Endothelial cell of umbilical vein (primary cell): ENCODE measurements at regions not wholly inside any gene's neighbourhood (a gene's known extent, or its start where the extent isn't known, plus 50 kb on each side); places are given as distances from the start of the nearest gene placed in this dataset.

Experiments
- BruUV-seq: library from RNA; stranded (reverse); fragments of 400-500 nt; replicated peaks from 2 replicates; lab custom pipeline; 2021; lab: Mats Ljungman, UMichigan
- CTCF ChIA-PET: fragments of 300-600, 350-600 bp; sonication (Branson Sonifier 250); formaldehyde crosslinking; loops from one replicate; lab custom pipeline; 2021; ENCODE audit warnings: antibody characterized with exemption, inconsistent platforms; lab: Charles Lee
- POLR2A ChIA-PET: fragments of 300-600, 350-600 bp; sonication (Branson Sonifier 250); formaldehyde crosslinking; loops from one replicate; lab custom pipeline; 2021; ENCODE audit warnings: antibody characterized with exemption, inconsistent platforms; lab: Charles Lee
- DNase-seq: peaks from one replicate; pipeline ENCODE4 v3.0.0-alpha.2; 2011; ENCODE audit warnings: low read depth, low spot score
- FAIRE-seq: peaks from 2 replicates; lab custom pipeline; 2011; peaks lifted over from hg19 to GRCh38; lab: Jason Lieb, UNC
- H2AFZ ChIP-seq: 2 replicates; pipeline ENCODE4 v1.6.0; 2012; ENCODE audit warnings: low read depth, low read length, control low read depth, inconsistent platforms
- H3K27ac ChIP-seq: 2 replicates; pipeline ENCODE4 v1.5.1; 2011; ENCODE audit warnings: low read depth, mild to moderate bottlenecking, control low read depth, low read length, moderate library complexity; ENCODE audit not compliant: insufficient read depth
- H3K27me3 ChIP-seq, 2 experiments: 2 replicates each; pipeline versions ENCODE4 v1.6.0 to v1.6.1; 2011; ENCODE audit warnings: low read length in 2 of 2, mixed read lengths in 1 of 2; ENCODE audit not compliant: control insufficient read depth in 2 of 2, insufficient read depth in 2 of 2
- H3K36me3 ChIP-seq, 2 experiments: 2 replicates in 1 of 2; 3 replicates in 1 of 2; pipeline ENCODE4 v1.5.1; 2011; ENCODE audit warnings: low read length in 2 of 2, mild to moderate bottlenecking in 1 of 2, moderate library complexity in 1 of 2; ENCODE audit not compliant: control insufficient read depth in 2 of 2, insufficient read depth in 2 of 2; ENCODE audit errors: extremely low read depth in 1 of 2
- H3K4me1 ChIP-seq: 3 replicates; pipeline ENCODE4 v1.5.1; 2011; ENCODE audit warnings: mild to moderate bottlenecking, low read length; ENCODE audit not compliant: control insufficient read depth, insufficient read depth; ENCODE audit errors: extremely low read depth
- H3K4me2 ChIP-seq: 2 replicates; pipeline ENCODE4 v1.6.1; 2011; ENCODE audit warnings: low read length, control low read depth, mixed read lengths; ENCODE audit not compliant: insufficient read depth
- H3K4me3 ChIP-seq, 3 experiments: fragments of 200-600 bp in 1 of 3; sonication (generic), shearing (Covaris generic) in 1 of 3; replicated peaks in 1 of 3; 2 replicates each; pipeline ENCODE4 v1.5.1; 2011 to 2016; ENCODE audit warnings: control low read depth in 3 of 3, low read length in 3 of 3, mild to moderate bottlenecking in 2 of 3, inconsistent platforms in 1 of 3, low read depth in 1 of 3, moderate library complexity in 1 of 3; ENCODE audit not compliant: insufficient read depth in 1 of 3
- H3K79me2 ChIP-seq: 2 replicates; pipeline ENCODE4 v1.6.0; 2012; ENCODE audit warnings: low read length, inconsistent platforms; ENCODE audit not compliant: control insufficient read depth, insufficient read depth
- H3K9ac ChIP-seq: replicated peaks from 2 replicates; pipeline ENCODE3; 2011; ENCODE audit warnings: low read length, control low read depth; ENCODE audit not compliant: insufficient read depth; ENCODE audit errors: extremely low read depth
- H3K9me1 ChIP-seq: replicated peaks from 3 replicates; pipeline ENCODE4 v1.6.0; 2011; ENCODE audit warnings: mild to moderate bottlenecking, low read length; ENCODE audit not compliant: control insufficient read depth, insufficient read depth; ENCODE audit errors: extremely low read depth
- H3K9me3 ChIP-seq: replicated peaks from 2 replicates; pipeline ENCODE4 v1.5.1; 2012; ENCODE audit warnings: low read length, inconsistent platforms; ENCODE audit not compliant: control insufficient read depth, insufficient read depth
- H4K20me1 ChIP-seq: replicated peaks from 2 replicates; pipeline ENCODE3; 2011; ENCODE audit warnings: mild to moderate bottlenecking, low read length; ENCODE audit not compliant: control insufficient read depth, insufficient read depth; ENCODE audit errors: extremely low read depth
- EZH2 ChIP-seq: IDR thresholded peaks from 2 replicates; pipeline ENCODE4 v1.6.1; 2012; ENCODE audit warnings: borderline replicate concordance, low read depth, mild to moderate bottlenecking, moderate library complexity, low read length, inconsistent platforms; ENCODE audit not compliant: severe bottlenecking
- FOS ChIP-seq: IDR thresholded peaks from 2 replicates; pipeline ENCODE4 v1.6.1; 2011; ENCODE audit warnings: mild to moderate bottlenecking, low read length, moderate library complexity, borderline replicate concordance; ENCODE audit not compliant: insufficient read depth
- GATA2 ChIP-seq: IDR thresholded peaks from 2 replicates; pipeline ENCODE4 v1.7.0; 2011; ENCODE audit warnings: low read depth, mild to moderate bottlenecking, moderate library complexity, mixed read lengths, low read length; ENCODE audit not compliant: insufficient read length, insufficient read depth
- JUN ChIP-seq: IDR thresholded peaks from 2 replicates; pipeline ENCODE4 v1.6.1; 2011; ENCODE audit warnings: borderline replicate concordance, low read depth; ENCODE audit not compliant: insufficient read length, insufficient read depth
- MYC ChIP-seq: IDR thresholded peaks from one replicate; pipeline ENCODE4 v1.6.1; 2011; ENCODE audit warnings: mild to moderate bottlenecking, low read depth, low read length
- POLR2A ChIP-seq: IDR thresholded peaks from 2 replicates; pipeline ENCODE4 v1.6.1; 2012; ENCODE audit warnings: low read depth, mild to moderate bottlenecking, control low read depth, low read length
- POLR2AphosphoS5 ChIP-seq: IDR thresholded peaks from 2 replicates; pipeline ENCODE4 v1.6.1; 2012; ENCODE audit warnings: low read depth, mild to moderate bottlenecking, control low read depth, low read length, moderate library complexity; ENCODE audit not compliant: insufficient read depth
- dilution Hi-C: fragments of 300-500 bp; cut with MboI; formaldehyde crosslinking; loops from one replicate; pipeline ENCODE4 v1.15.0; 2019; ENCODE audit warnings: low sequenced_read_pairs; ENCODE audit not compliant: extremely low pct_ligation_motif_present
- intact Hi-C: fragments of 100-400 bp; cut with micrococcal nuclease; formaldehyde crosslinking; loops from one replicate; pipeline ENCODE4 v1.10.0; 2022
- TF ChIP-seq, protein P1 (sequence below), 2 donors: IDR thresholded peaks; 1 replicate in 1 of 2; 2 replicates in 1 of 2; pipeline ENCODE4 v1.5.1; 2011; ENCODE audit warnings: low read length in 2 of 2, mild to moderate bottlenecking in 2 of 2, moderate library complexity in 2 of 2, control low read depth in 1 of 2, inconsistent platforms in 1 of 2, low read depth in 1 of 2; ENCODE audit not compliant: insufficient read depth in 1 of 2; ENCODE audit errors: extremely low read depth in 1 of 2
- TF ChIP-seq, protein P2 (sequence below): IDR thresholded peaks from 2 replicates; pipeline ENCODE4 v1.6.1; 2011; ENCODE audit not compliant: insufficient read depth, insufficient read length

GRCh38 chr10:110446954-110447608 is 50.6 kb upstream of the DUSP5 start:
- no peaks in the 10 kb centered on the region for H3K27me3 ChIP-seq
- peak overlapping the region; percentile 20 for H3K4me2 ChIP-seq
- peak; percentile 96 for FAIRE-seq
- no peak for TF ChIP-seq POLR2A
- TF ChIP-seq POLR2AphosphoS5 = peak; percentile 76
- TF ChIP-seq JUN = peak; percentile 76
- peak; percentile 85 for TF ChIP-seq FOS
- TF ChIP-seq, protein P1, sequence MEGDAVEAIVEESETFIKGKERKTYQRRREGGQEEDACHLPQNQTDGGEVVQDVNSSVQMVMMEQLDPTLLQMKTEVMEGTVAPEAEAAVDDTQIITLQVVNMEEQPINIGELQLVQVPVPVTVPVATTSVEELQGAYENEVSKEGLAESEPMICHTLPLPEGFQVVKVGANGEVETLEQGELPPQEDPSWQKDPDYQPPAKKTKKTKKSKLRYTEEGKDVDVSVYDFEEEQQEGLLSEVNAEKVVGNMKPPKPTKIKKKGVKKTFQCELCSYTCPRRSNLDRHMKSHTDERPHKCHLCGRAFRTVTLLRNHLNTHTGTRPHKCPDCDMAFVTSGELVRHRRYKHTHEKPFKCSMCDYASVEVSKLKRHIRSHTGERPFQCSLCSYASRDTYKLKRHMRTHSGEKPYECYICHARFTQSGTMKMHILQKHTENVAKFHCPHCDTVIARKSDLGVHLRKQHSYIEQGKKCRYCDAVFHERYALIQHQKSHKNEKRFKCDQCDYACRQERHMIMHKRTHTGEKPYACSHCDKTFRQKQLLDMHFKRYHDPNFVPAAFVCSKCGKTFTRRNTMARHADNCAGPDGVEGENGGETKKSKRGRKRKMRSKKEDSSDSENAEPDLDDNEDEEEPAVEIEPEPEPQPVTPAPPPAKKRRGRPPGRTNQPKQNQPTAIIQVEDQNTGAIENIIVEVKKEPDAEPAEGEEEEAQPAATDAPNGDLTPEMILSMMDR (IDR thresholded peaks at IDR 0.05; ENCODE audit: extremely low read depth in 1 of 2, insufficient read depth in 1 of 2, low read depth in 1 of 2, low read length in 2 of 2) = no peak
- peak; percentile 67 for TF ChIP-seq GATA2
- TF ChIP-seq, protein P2, sequence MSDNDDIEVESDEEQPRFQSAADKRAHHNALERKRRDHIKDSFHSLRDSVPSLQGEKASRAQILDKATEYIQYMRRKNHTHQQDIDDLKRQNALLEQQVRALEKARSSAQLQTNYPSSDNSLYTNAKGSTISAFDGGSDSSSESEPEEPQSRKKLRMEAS = no peak
- TF ChIP-seq EZH2 = no peak
- TF ChIP-seq MYC = no peak
- peaks cover 17% of the 10 kb centered on the region for H3K4me1 ChIP-seq
- peak overlapping the region; percentile 68 for H2AFZ ChIP-seq
- no peaks in the 10 kb centered on the region for H4K20me1 ChIP-seq
- H3K79me2 ChIP-seq = no peaks in the 10 kb centered on the region
- no peak overlapping the region for H3K4me3 ChIP-seq
- BruUV-seq = TSS peak; percentile 25
- peak overlapping the region; percentile 7 for H3K9ac ChIP-seq
- ChIA-PET CTCF (interaction anchor here (0.7 to 2.3 kb wide), 10 partner anchors 9 to 100 kb away, joined by 3 to 10 read pairs (median 4); no protein-coding TSS in a partner anchor), POLR2A (no interaction called here)
- no peaks in the 10 kb centered on the region for H3K9me3 ChIP-seq
- H3K27ac ChIP-seq = peak overlapping the region; percentile 74
- H3K9me1 ChIP-seq = no peaks in the 10 kb centered on the region
- no peaks in the 10 kb centered on the region for H3K36me3 ChIP-seq
- intact Hi-C loops (loop anchor here (1.0 to 2.0 kb wide), 8 partner anchors 14 to 94 kb away; partner anchors contain the start of gene DUSP5), dilution Hi-C loops (no loop called here)
- peak; percentile 87 for DNase-seq
